ENCODE measurements at regions not wholly inside any gene's neighbourhood (a gene's known extent, or its start where the extent isn't known, plus 50 kb on each side); places are given as distances from the start of the nearest gene placed in this dataset.

DNA sequence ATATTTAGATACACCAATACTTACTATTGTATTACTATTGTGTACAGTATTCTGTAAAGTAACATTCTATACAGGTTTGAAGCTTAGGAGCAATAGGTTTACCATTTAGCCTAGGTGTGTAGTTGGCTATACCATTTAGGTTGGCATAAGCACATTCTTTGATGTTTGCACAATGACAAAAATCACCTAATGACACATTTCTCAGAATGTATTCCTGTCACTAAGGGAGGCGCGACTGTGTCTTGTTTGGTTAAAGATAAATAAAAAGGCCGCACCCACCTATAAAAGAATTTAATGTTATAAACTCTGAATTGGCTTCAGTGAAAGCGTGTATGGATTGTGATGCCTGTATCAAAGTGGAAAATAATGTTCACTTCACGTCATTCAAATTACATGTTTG is 1815.4 kb upstream of the CDH6 start:
- 74% methylated on average over 5 of the region's 5 CpGs for WGBS
- H3K4me1 ChIP-seq = no peaks in the 10 kb centered on the region
- H3K27me3 ChIP-seq = no peaks in the 10 kb centered on the region
- H3K9me3 ChIP-seq = no peaks in the 10 kb centered on the region
- TF ChIP-seq, protein P1, sequence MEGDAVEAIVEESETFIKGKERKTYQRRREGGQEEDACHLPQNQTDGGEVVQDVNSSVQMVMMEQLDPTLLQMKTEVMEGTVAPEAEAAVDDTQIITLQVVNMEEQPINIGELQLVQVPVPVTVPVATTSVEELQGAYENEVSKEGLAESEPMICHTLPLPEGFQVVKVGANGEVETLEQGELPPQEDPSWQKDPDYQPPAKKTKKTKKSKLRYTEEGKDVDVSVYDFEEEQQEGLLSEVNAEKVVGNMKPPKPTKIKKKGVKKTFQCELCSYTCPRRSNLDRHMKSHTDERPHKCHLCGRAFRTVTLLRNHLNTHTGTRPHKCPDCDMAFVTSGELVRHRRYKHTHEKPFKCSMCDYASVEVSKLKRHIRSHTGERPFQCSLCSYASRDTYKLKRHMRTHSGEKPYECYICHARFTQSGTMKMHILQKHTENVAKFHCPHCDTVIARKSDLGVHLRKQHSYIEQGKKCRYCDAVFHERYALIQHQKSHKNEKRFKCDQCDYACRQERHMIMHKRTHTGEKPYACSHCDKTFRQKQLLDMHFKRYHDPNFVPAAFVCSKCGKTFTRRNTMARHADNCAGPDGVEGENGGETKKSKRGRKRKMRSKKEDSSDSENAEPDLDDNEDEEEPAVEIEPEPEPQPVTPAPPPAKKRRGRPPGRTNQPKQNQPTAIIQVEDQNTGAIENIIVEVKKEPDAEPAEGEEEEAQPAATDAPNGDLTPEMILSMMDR (IDR thresholded peaks at IDR 0.05) = no peak
- TF ChIP-seq POLR2AphosphoS5 (IDR thresholded peaks at IDR 0.05) = no peak
- no peak for TF ChIP-seq POLR2A (IDR thresholded peaks at IDR 0.05; ENCODE audit: low read depth)
- no peak for TF ChIP-seq EP300 (IDR thresholded peaks at IDR 0.05)
- no peak overlapping the region for H3K4me3 ChIP-seq
- H3K27ac ChIP-seq (replicated peaks in 1 of 4) = no peak overlapping the region
- H3K36me3 ChIP-seq = no peaks in the 10 kb centered on the region
- intact Hi-C loops (cut with DNase I) = no loop called here
- DNase-seq (ENCODE audit: extremely low spot score) = no peak

DNA sequence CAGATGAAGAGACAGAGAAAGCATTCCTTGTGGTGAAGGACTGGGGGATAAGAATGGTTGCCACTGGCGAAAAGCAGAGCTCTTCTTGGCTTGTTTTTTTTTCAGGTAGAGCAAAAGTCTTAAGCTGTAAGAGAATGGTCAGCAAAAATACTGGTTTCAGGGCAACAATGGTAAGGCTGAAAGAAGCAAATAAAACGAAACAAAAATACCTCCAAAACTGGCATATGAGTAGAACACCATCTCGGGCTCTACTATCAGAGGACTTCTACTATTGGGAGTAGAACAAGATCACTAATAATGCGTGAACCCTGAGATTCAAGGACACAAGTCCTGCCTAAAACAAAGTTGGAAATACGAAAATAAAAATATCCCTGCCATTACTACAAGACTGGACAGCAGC is 1823.2 kb upstream of the CDH6 start:
- 84% methylated on average over 5 of the region's 5 CpGs for WGBS
- intact Hi-C loops (cut with DNase I) = no loop called here
- H3K36me3 ChIP-seq = no peaks in the 10 kb centered on the region
- DNase-seq (ENCODE audit: extremely low spot score) = no peak
- TF ChIP-seq EP300 (IDR thresholded peaks at IDR 0.05) = no peak
- TF ChIP-seq, protein P1 (IDR thresholded peaks at IDR 0.05) = no peak
- no peak for TF ChIP-seq POLR2A (IDR thresholded peaks at IDR 0.05; ENCODE audit: low read depth)
- no peak overlapping the region for H3K27ac ChIP-seq (replicated peaks in 1 of 4)
- H3K9me3 ChIP-seq = peaks cover 0 to 4% (median 0%) of the 10 kb centered on the region in 4 donors
- H3K4me1 ChIP-seq = no peaks in the 10 kb centered on the region
- H3K27me3 ChIP-seq = no peaks in the 10 kb centered on the region
- no peak overlapping the region for H3K4me3 ChIP-seq

DNA sequence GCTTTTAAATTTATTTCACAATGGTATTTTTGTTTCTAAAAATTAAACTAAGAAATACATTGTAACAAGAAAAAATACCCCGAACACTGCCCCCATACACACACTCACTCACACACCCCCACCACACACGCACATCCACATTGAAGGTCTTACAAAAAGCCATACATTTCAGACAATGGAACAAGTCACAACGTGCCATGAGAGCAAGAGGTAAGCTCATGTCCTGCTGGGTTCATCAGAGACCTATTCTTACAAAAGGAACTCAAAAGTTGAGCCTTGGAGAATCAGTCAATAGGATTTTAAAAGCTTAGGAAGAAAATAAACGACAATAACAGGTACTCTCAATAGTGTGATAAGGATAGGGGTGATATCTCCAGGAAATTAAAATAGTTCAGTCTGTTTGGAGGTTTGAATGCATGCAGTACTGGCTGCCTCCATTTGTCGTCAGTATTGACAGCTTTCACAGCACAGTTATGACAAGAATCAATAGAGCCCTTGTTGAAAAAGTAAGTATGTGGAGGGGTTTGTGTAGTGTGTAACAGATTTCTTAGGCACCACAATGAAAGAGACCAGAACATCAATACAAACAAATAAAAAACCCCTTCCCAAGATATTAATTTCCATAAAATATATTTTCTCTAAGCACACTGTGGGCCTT is 1826.2 kb upstream of the CDH6 start:
- DNase-seq (ENCODE audit: extremely low spot score) = no peak
- Histone ChIP-seq H3K9me3 (peaks cover 0 to 4% (median 0%) of the 10 kb centered on the region in 4 donors), H3K4me3 (no peak overlapping the region), H3K4me1 (no peaks in the 10 kb centered on the region), H3K36me3 (no peaks in the 10 kb centered on the region), H3K27ac (replicated peaks in 1 of 4) (no peak overlapping the region), H3K27me3 (no peaks in the 10 kb centered on the region)
- TF ChIP-seq EP300 (IDR thresholded peaks at IDR 0.05) (no peak), POLR2A (IDR thresholded peaks at IDR 0.05; ENCODE audit: low read depth) (no peak), POLR2AphosphoS5 (IDR thresholded peaks at IDR 0.05) (no peak)
- TF ChIP-seq, protein P1 (IDR thresholded peaks at IDR 0.05) = no peak
- WGBS = 65% methylated on average over 5 of the region's 5 CpGs
- intact Hi-C loops (cut with DNase I) = no loop called here

DNA sequence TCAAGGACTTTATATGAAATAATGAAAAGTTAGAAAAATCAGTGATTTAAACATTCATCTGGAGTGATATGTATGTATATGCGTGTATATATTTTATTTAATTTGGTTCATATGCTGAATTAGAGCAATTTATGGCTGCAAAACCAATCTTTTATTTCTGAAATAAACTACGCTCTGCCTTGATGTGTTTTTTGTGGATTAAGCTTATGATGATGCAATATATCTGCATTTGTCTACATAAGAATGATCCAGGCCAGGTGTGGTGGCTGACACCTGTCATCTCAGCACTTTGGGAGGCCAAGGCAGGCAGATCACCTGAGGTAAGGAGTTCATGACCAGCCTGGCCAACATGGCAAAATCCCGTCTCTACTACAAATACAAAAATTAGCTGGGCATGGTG is 1842.3 kb upstream of the CDH6 start:
- no peaks in the 10 kb centered on the region for H3K9me3 ChIP-seq
- H3K36me3 ChIP-seq = no peaks in the 10 kb centered on the region
- no peak overlapping the region for H3K27ac ChIP-seq (replicated peaks in 1 of 4)
- intact Hi-C loops (cut with DNase I) = no loop called here
- H3K27me3 ChIP-seq = no peaks in the 10 kb centered on the region
- no peak overlapping the region for H3K4me3 ChIP-seq
- no peak for DNase-seq (ENCODE audit: extremely low spot score)
- no peaks in the 10 kb centered on the region for H3K4me1 ChIP-seq
- WGBS = 83% methylated on average over 3 of the region's 3 CpGs
- TF ChIP-seq EP300 (IDR thresholded peaks at IDR 0.05) = no peak
- TF ChIP-seq POLR2A (IDR thresholded peaks at IDR 0.05; ENCODE audit: low read depth) = no peak
- TF ChIP-seq, protein P1 (IDR thresholded peaks at IDR 0.05) = no peak
- TF ChIP-seq POLR2AphosphoS5 (IDR thresholded peaks at IDR 0.05) = no peak

DNA sequence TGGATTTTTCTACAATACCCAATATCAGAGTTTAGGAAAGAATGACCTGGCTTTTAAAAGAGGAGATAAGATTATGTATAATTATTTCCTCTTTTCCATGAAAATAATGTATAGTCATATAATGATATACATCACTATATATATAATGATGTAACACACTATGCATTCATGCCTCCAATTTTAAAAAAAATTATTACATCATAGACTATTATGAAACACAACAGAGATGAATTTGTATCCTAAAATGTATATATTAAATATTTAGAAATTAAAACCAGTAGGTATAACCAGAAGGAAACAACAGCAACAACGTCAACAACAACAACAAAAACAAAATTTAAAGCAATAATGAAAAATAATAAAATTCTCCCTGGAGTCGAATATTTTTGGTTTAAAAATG is 1856.5 kb upstream of the CDH6 start:
- Histone ChIP-seq H3K27me3 (no peaks in the 10 kb centered on the region), H3K9me3 (peaks cover 0 to 8% (median 0%) of the 10 kb centered on the region in 4 donors), H3K4me1 (no peaks in the 10 kb centered on the region), H3K27ac (replicated peaks in 1 of 4) (no peak overlapping the region), H3K4me3 (no peak overlapping the region), H3K36me3 (no peaks in the 10 kb centered on the region)
- WGBS = 64% methylated on average over 2 of the region's 2 CpGs
- TF ChIP-seq EP300 (IDR thresholded peaks at IDR 0.05) = no peak
- no peak for TF ChIP-seq POLR2A (IDR thresholded peaks at IDR 0.05; ENCODE audit: low read depth)
- TF ChIP-seq POLR2AphosphoS5 (IDR thresholded peaks at IDR 0.05) = no peak
- TF ChIP-seq, protein P1 (IDR thresholded peaks at IDR 0.05) = no peak
- DNase-seq (ENCODE audit: extremely low spot score) = no peak
- intact Hi-C loops (cut with DNase I) = no loop called here
